NCI-H1436 treated with DMSO at 0.1 percent for 48 hours (cell line): ENCODE measurements at regions not wholly inside any gene's neighbourhood (a gene's known extent, or its start where the extent isn't known, plus 50 kb on each side); places are given as distances from the start of the nearest gene placed in this dataset.

Experiments
- DNase-seq: peaks from one replicate; lab custom pipeline; 2025; lab: John Stamatoyannopoulos, UW

GRCh38 chr7:140242057-140243031 lies 65.6 kb upstream of the KDM7A start:
- no peak for DNase-seq

GRCh38 chr7:140239653-140239935 lies 62.8 kb upstream of the KDM7A start:
- no peak for DNase-seq

GRCh38 chr7:140238778-140239652 lies 62.2 kb upstream of the KDM7A start:
- peak; percentile 75 for DNase-seq

GRCh38 chr7:140237390-140237789 lies 60.6 kb upstream of the KDM7A start:
- no peak for DNase-seq

GRCh38 chr7:140236626-140237025 lies 59.8 kb upstream of the KDM7A start:
- DNase-seq, result no peak

GRCh38 chr7:140235114-140235513 lies 58.3 kb upstream of the KDM7A start:
- DNase-seq, result no peak

GRCh38 chr7:140232957-140233917 lies 56.5 kb upstream of the KDM7A start:
- no peak for DNase-seq

GRCh38 chr7:140231771-140232491 lies 55.1 kb upstream of the KDM7A start:
- DNase-seq, result no peak

- DNase-seq, result peak; percentile 78
Observed at GRCh38 chr7:140230861-140231770, 54.3 kb upstream of the KDM7A start.

GRCh38 chr7:140230516-140230860 lies 53.7 kb upstream of the KDM7A start:
- no peak for DNase-seq

- no peak for DNase-seq
Observed at GRCh38 chr7:140229591-140230515, 53.1 kb upstream of the KDM7A start.

GRCh38 chr7:140229101-140229525 lies 52.3 kb upstream of the KDM7A start:
- no peak for DNase-seq
